GM23338 (cell line): ENCODE measurements at regions not wholly inside any gene's neighbourhood (a gene's known extent, or its start where the extent isn't known, plus 50 kb on each side); places are given as distances from the start of the nearest gene placed in this dataset.

Experiments used
- ATAC-seq: fragments of 200-7000 bp; cut with Tn5 transposase; 3 replicates; pipeline ENCODE4 v1.9.1; 2020
- DNase-seq: peaks from one replicate; pipeline ENCODE4 v3.0.0-alpha.2; 2015; ENCODE audit warnings: low spot score
- H2AFZ ChIP-seq: fragments of 200-600 bp; sonication (generic); 2 replicates; pipeline ENCODE4 v1.8.0; 2016; ENCODE audit warnings: antibody characterized with exemption, mild to moderate bottlenecking, moderate library complexity
- H3F3A ChIP-seq: fragments of 200-600 bp; sonication (generic); replicated peaks from 2 replicates; pipeline ENCODE4 v1.8.0; 2017; ENCODE audit warnings: antibody characterized with exemption, mixed run types, low read depth
- H3K27ac ChIP-seq: fragments of 200-600 bp; sonication (generic); 2 replicates; pipeline ENCODE4 v1.6.1; 2016; ENCODE audit warnings: low read depth
- H3K27me3 ChIP-seq: fragments of 200-600 bp; sonication (generic); 2 replicates; pipeline ENCODE4 v1.8.0; 2016; ENCODE audit warnings: mild to moderate bottlenecking, mixed run types, moderate library complexity; ENCODE audit not compliant: insufficient read depth
- H3K36me3 ChIP-seq: fragments of 200-600 bp; sonication (generic); 2 replicates; pipeline ENCODE4 v1.8.0; 2016; ENCODE audit warnings: mild to moderate bottlenecking; ENCODE audit not compliant: insufficient read depth
- H3K4me1 ChIP-seq: fragments of 200-600 bp; sonication (generic); 2 replicates; pipeline ENCODE4 v1.8.0; 2016; ENCODE audit warnings: mild to moderate bottlenecking, moderate library complexity; ENCODE audit not compliant: insufficient read depth
- H3K4me2 ChIP-seq: fragments of 200-600 bp; sonication (generic); 2 replicates; pipeline ENCODE4 v1.7.1; 2017; ENCODE audit warnings: mixed run types
- H3K4me3 ChIP-seq: fragments of 200-600 bp; sonication (generic); 2 replicates; pipeline ENCODE4 v1.6.1; 2016; ENCODE audit warnings: mixed run types
- H3K79me2 ChIP-seq: fragments of 200-600 bp; sonication (generic); replicated peaks from 2 replicates; pipeline ENCODE4 v1.8.0; 2017; ENCODE audit warnings: mild to moderate bottlenecking; ENCODE audit not compliant: insufficient read depth
- H3K9me2 ChIP-seq: fragments of 200-600 bp; sonication (generic); 2 replicates; pipeline ENCODE4 v1.8.0; 2017; ENCODE audit not compliant: insufficient read depth
- H4K20me1 ChIP-seq: fragments of 200-600 bp; sonication (generic); replicated peaks from 2 replicates; pipeline ENCODE4 v1.8.0; 2017; ENCODE audit warnings: mild to moderate bottlenecking; ENCODE audit not compliant: insufficient read depth
- H3K27ac Mint-ChIP-seq: 2 replicates; pipeline ENCODE4 v1.8.0; 2020; ENCODE audit warnings: inconsistent platforms, mild to moderate bottlenecking, moderate library complexity, mixed read lengths
- H3K27me3 Mint-ChIP-seq: 3 replicates; pipeline ENCODE4 v1.8.0; 2022; ENCODE audit warnings: low read depth, mild to moderate bottlenecking, moderate library complexity, mixed read lengths, inconsistent platforms; ENCODE audit not compliant: insufficient read depth, poor library complexity
- H3K36me3 Mint-ChIP-seq: 3 replicates; pipeline ENCODE4 v1.8.0; 2021; ENCODE audit warnings: low read depth, mild to moderate bottlenecking, inconsistent platforms, moderate library complexity, mixed read lengths
- H3K4me1 Mint-ChIP-seq: 3 replicates; pipeline ENCODE4 v1.8.0; 2020; ENCODE audit warnings: mild to moderate bottlenecking, inconsistent platforms, mixed read lengths
- H3K4me3 Mint-ChIP-seq: 3 replicates; pipeline ENCODE4 v1.8.0; 2021; ENCODE audit warnings: moderate library complexity, mild to moderate bottlenecking, inconsistent platforms, mixed read lengths
- H3K9me3 Mint-ChIP-seq: 3 replicates; pipeline ENCODE4 v1.8.0; 2020; ENCODE audit warnings: moderate library complexity, mild to moderate bottlenecking, inconsistent platforms, mixed read lengths
- CREB1 ChIP-seq: fragments of 250-450 bp; sonication (Bioruptor Pico); IDR thresholded peaks from 2 replicates; pipeline ENCODE4 v1.5.0; 2020; ENCODE audit warnings: low read depth, mild to moderate bottlenecking, moderate library complexity
- EZH2 ChIP-seq: fragments of 200-600 bp; sonication (generic); IDR thresholded peaks from one replicate; pipeline ENCODE4 v1.8.0; 2017; ENCODE audit warnings: antibody characterized with exemption, mild to moderate bottlenecking, low read depth; ENCODE audit not compliant: unreplicated experiment
- EZH2phosphoT487 ChIP-seq: fragments of 200-600 bp; sonication (generic); IDR thresholded peaks from one replicate; pipeline ENCODE4 v1.8.1; 2018; ENCODE audit warnings: antibody characterized with exemption; ENCODE audit not compliant: unreplicated experiment
- JUNB ChIP-seq: IDR thresholded peaks from one replicate; pipeline ENCODE4 v1.6.1; 2016; ENCODE audit warnings: antibody characterized with exemption; ENCODE audit not compliant: unreplicated experiment
- NANOG ChIP-seq: IDR thresholded peaks from 2 replicates; pipeline ENCODE4 v1.6.1; 2016; ENCODE audit warnings: antibody characterized with exemption, borderline replicate concordance
- POLR2AphosphoS5 ChIP-seq: IDR thresholded peaks from 2 replicates; pipeline ENCODE4 v1.6.1; 2016; ENCODE audit warnings: antibody characterized with exemption, low read depth
- STAT1 ChIP-seq: IDR thresholded peaks from one replicate; pipeline ENCODE4 v1.6.1; 2016; ENCODE audit warnings: antibody characterized with exemption; ENCODE audit not compliant: unreplicated experiment
- ZNF114 ChIP-seq: fragments of 250-450 bp; sonication (Bioruptor Pico); IDR thresholded peaks from 2 replicates; pipeline ENCODE4 v1.5.0; 2020; ENCODE audit warnings: mild to moderate bottlenecking, moderate library complexity
- ZNF331 ChIP-seq: fragments of 250-450 bp; sonication (Bioruptor Pico); IDR thresholded peaks from 2 replicates; pipeline ENCODE4 v1.5.0; 2020; ENCODE audit warnings: low read depth, mild to moderate bottlenecking, moderate library complexity
- TF ChIP-seq, protein P1 (sequence below), 2 experiments: fragments of 200-600 bp in 1 of 2; sonication (generic) in 1 of 2; conservative IDR thresholded peaks; 2 replicates each; pipeline versions ENCODE4 v1.5.1 to v1.6.1; 2016 to 2017; ENCODE audit warnings: antibody characterized with exemption in 2 of 2, low read depth in 2 of 2, mild to moderate bottlenecking in 2 of 2, moderate library complexity in 1 of 2
- TF ChIP-seq, protein P2 (sequence below): IDR thresholded peaks from one replicate; pipeline ENCODE4 v1.6.1; 2018; ENCODE audit warnings: antibody characterized with exemption; ENCODE audit not compliant: unreplicated experiment
- TF ChIP-seq, protein P3 (sequence below): fragments of 250-450 bp; sonication (Bioruptor Pico); IDR thresholded peaks from 2 replicates; pipeline ENCODE4 v1.5.0; 2020; ENCODE audit warnings: mild to moderate bottlenecking, moderate library complexity

DNA sequence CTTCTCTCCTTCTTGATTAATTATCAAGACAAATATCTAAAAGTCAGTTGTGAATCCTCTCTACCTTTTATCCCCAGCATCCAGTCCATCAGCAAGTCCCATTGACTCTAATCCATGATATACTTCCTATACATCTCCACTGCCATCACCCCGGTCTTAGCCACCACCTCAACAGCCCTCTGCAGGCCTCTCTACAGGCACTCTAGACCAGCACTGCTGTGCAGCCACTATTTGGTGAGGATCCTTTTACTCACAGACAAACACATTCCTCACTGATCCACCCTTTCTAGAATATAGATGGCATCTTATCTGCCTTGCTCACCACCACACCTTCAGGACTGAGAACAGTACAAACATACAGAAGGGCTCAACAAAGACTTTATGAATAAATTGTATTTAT, 221.7 kb downstream of the RFC3 start (continued):
- TF ChIP-seq, protein P1, sequence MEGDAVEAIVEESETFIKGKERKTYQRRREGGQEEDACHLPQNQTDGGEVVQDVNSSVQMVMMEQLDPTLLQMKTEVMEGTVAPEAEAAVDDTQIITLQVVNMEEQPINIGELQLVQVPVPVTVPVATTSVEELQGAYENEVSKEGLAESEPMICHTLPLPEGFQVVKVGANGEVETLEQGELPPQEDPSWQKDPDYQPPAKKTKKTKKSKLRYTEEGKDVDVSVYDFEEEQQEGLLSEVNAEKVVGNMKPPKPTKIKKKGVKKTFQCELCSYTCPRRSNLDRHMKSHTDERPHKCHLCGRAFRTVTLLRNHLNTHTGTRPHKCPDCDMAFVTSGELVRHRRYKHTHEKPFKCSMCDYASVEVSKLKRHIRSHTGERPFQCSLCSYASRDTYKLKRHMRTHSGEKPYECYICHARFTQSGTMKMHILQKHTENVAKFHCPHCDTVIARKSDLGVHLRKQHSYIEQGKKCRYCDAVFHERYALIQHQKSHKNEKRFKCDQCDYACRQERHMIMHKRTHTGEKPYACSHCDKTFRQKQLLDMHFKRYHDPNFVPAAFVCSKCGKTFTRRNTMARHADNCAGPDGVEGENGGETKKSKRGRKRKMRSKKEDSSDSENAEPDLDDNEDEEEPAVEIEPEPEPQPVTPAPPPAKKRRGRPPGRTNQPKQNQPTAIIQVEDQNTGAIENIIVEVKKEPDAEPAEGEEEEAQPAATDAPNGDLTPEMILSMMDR (conservative IDR thresholded peaks at IDR 0.05; ENCODE audit: low read depth in 2 of 2), result no peak
- TF ChIP-seq NANOG (no peak), ZNF114 (no peak), POLR2AphosphoS5 (no peak), JUNB (no peak), CREB1 (CRISPR knock-in tag) (no peak), STAT1 (no peak)
- TF ChIP-seq, protein P2, sequence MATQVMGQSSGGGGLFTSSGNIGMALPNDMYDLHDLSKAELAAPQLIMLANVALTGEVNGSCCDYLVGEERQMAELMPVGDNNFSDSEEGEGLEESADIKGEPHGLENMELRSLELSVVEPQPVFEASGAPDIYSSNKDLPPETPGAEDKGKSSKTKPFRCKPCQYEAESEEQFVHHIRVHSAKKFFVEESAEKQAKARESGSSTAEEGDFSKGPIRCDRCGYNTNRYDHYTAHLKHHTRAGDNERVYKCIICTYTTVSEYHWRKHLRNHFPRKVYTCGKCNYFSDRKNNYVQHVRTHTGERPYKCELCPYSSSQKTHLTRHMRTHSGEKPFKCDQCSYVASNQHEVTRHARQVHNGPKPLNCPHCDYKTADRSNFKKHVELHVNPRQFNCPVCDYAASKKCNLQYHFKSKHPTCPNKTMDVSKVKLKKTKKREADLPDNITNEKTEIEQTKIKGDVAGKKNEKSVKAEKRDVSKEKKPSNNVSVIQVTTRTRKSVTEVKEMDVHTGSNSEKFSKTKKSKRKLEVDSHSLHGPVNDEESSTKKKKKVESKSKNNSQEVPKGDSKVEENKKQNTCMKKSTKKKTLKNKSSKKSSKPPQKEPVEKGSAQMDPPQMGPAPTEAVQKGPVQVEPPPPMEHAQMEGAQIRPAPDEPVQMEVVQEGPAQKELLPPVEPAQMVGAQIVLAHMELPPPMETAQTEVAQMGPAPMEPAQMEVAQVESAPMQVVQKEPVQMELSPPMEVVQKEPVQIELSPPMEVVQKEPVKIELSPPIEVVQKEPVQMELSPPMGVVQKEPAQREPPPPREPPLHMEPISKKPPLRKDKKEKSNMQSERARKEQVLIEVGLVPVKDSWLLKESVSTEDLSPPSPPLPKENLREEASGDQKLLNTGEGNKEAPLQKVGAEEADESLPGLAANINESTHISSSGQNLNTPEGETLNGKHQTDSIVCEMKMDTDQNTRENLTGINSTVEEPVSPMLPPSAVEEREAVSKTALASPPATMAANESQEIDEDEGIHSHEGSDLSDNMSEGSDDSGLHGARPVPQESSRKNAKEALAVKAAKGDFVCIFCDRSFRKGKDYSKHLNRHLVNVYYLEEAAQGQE, result no peak

DNA sequence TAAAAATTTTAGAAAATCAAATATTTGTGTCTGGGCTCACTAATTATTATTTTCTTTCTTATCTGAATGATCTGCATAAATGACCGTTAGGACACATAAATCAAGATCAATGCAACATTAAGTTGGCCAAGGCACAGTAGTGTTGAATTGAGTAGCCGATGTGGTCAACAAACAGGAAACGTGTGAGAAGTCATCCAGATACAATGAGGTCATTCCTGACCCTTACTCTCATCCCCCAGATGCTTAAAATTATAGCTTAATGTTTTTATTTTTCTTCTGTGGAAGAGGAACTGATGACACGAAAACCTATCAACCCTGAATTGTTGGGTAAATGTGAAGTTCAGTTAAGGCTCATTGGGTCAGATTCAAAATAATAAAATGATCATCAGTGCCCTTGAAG, 222.9 kb downstream of the RFC3 start:
- Histone ChIP-seq H3K27me3 (no peaks in the 10 kb centered on the region), H3K27ac (no peak overlapping the region), H3K4me2 (no peak overlapping the region), H3K4me3 (no peak overlapping the region), H3K4me1 (no peaks in the 10 kb centered on the region), H3K36me3 (no peaks in the 10 kb centered on the region; the same call in 1 of the 2 replicates), H3F3A (no peaks in the 10 kb centered on the region), H2AFZ (no peak overlapping the region), H4K20me1 (no peaks in the 10 kb centered on the region), H3K9me2 (peaks cover 19% of the 10 kb centered on the region), H3K79me2 (no peaks in the 10 kb centered on the region)
- Mint-ChIP-seq H3K36me3 (no peaks in the 10 kb centered on the region), H3K4me1 (peaks cover 7% of the 10 kb centered on the region), H3K27ac (no peak overlapping the region), H3K27me3 (no peaks in the 10 kb centered on the region), H3K4me3 (no peak overlapping the region), H3K9me3 (peaks cover 2% of the 10 kb centered on the region; the same call in 2 of the 3 replicates)
- no peak for ATAC-seq
- no peak for DNase-seq
- no peak for TF ChIP-seq ZNF331 (CRISPR knock-in tag)
- no peak for TF ChIP-seq NANOG
- no peak for TF ChIP-seq EZH2
- no peak for TF ChIP-seq CREB1 (CRISPR knock-in tag)
- no peak for TF ChIP-seq ZNF114
- TF ChIP-seq, protein P1 (conservative IDR thresholded peaks at IDR 0.05; ENCODE audit: low read depth in 2 of 2), result no peak
- no peak for TF ChIP-seq STAT1
- TF ChIP-seq EZH2phosphoT487, result no peak
- TF ChIP-seq, protein P3, sequence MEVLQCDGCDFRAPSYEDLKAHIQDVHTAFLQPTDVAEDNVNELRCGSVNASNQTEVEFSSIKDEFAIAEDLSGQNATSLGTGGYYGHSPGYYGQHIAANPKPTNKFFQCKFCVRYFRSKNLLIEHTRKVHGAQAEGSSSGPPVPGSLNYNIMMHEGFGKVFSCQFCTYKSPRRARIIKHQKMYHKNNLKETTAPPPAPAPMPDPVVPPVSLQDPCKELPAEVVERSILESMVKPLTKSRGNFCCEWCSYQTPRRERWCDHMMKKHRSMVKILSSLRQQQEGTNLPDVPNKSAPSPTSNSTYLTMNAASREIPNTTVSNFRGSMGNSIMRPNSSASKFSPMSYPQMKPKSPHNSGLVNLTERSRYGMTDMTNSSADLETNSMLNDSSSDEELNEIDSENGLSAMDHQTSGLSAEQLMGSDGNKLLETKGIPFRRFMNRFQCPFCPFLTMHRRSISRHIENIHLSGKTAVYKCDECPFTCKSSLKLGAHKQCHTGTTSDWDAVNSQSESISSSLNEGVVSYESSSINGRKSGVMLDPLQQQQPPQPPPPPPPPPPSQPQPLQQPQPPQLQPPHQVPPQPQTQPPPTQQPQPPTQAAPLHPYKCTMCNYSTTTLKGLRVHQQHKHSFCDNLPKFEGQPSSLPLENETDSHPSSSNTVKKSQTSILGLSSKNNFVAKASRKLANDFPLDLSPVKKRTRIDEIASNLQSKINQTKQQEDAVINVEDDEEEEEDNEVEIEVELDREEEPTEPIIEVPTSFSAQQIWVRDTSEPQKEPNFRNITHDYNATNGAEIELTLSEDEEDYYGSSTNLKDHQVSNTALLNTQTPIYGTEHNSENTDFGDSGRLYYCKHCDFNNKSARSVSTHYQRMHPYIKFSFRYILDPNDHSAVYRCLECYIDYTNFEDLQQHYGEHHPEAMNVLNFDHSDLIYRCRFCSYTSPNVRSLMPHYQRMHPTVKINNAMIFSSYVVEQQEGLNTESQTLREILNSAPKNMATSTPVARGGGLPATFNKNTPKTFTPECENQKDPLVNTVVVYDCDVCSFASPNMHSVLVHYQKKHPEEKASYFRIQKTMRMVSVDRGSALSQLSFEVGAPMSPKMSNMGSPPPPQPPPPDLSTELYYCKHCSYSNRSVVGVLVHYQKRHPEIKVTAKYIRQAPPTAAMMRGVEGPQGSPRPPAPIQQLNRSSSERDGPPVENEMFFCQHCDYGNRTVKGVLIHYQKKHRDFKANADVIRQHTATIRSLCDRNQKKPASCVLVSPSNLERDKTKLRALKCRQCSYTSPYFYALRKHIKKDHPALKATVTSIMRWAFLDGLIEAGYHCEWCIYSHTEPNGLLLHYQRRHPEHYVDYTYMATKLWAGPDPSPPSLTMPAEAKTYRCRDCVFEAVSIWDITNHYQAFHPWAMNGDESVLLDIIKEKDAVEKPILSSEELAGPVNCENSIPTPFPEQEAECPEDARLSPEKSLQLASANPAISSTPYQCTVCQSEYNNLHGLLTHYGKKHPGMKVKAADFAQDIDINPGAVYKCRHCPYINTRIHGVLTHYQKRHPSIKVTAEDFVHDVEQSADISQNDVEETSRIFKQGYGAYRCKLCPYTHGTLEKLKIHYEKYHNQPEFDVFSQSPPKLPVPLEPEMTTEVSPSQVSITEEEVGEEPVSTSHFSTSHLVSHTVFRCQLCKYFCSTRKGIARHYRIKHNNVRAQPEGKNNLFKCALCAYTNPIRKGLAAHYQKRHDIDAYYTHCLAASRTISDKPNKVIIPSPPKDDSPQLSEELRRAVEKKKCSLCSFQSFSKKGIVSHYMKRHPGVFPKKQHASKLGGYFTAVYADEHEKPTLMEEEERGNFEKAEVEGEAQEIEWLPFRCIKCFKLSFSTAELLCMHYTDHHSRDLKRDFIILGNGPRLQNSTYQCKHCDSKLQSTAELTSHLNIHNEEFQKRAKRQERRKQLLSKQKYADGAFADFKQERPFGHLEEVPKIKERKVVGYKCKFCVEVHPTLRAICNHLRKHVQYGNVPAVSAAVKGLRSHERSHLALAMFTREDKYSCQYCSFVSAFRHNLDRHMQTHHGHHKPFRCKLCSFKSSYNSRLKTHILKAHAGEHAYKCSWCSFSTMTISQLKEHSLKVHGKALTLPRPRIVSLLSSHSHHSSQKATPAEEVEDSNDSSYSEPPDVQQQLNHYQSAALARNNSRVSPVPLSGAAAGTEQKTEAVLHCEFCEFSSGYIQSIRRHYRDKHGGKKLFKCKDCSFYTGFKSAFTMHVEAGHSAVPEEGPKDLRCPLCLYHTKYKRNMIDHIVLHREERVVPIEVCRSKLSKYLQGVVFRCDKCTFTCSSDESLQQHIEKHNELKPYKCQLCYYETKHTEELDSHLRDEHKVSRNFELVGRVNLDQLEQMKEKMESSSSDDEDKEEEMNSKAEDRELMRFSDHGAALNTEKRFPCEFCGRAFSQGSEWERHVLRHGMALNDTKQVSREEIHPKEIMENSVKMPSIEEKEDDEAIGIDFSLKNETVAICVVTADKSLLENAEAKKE (CRISPR knock-in tag), result no peak
